ENCODE measurements at regions not wholly inside any gene's neighbourhood (a gene's known extent, or its start where the extent isn't known, plus 50 kb on each side); places are given as distances from the start of the nearest gene placed in this dataset.

GRCh38 chr7:113986216-113986615 lies 67.4 kb upstream of the PPP1R3A start:
- Histone ChIP-seq H3T11ph (ENCODE audit: low read length) (no peak overlapping the region), H3K4me1 (ENCODE audit: insufficient read depth, low read length) (no peaks in the 10 kb centered on the region), H3K23me2 (ENCODE audit: insufficient read length, low read depth, low read length, poor library complexity, severe bottlenecking) (no peaks in the 10 kb centered on the region), H2BK20ac (ENCODE audit: low read depth, low read length, poor library complexity, severe bottlenecking) (no peak overlapping the region), H3K18ac (ENCODE audit: insufficient read length, low read depth, low read length) (no peak overlapping the region), H4K20me1 (ENCODE audit: control insufficient read depth, insufficient read depth, insufficient read length) (no peaks in the 10 kb centered on the region), H2AK5ac (ENCODE audit: insufficient read length, low read length) (no peak overlapping the region), H3K4ac (ENCODE audit: low read depth, low read length) (no peak overlapping the region), H2BK120ac (ENCODE audit: low read depth, low read length, poor library complexity, severe bottlenecking) (no peak overlapping the region), H4K91ac (ENCODE audit: insufficient read length, low read depth, low read length) (no peak overlapping the region), H2BK5ac (ENCODE audit: insufficient read length, low read length) (no peak overlapping the region), H3K79me2 (ENCODE audit: insufficient read depth, low read length) (no peaks in the 10 kb centered on the region), H3K4me2 (ENCODE audit: insufficient read depth, insufficient read length, low read length) (no peak overlapping the region), H3K56ac (ENCODE audit: insufficient read length, low read depth, low read length) (no peak overlapping the region), H3K27me3 (ENCODE audit: insufficient read depth, low read length) (no peaks in the 10 kb centered on the region), H4K5ac (ENCODE audit: insufficient read length, low read depth, low read length) (no peak overlapping the region), H2BK15ac (ENCODE audit: low read depth, low read length) (no peak overlapping the region), H3K9ac (ENCODE audit: extremely low read depth, insufficient read length, low read length) (no peak overlapping the region), H3K14ac (ENCODE audit: insufficient read depth, low read length) (no peak overlapping the region), H3K9me3 (ENCODE audit: control insufficient read depth, low read depth, low read length) (no peaks in the 10 kb centered on the region), H3K27ac (ENCODE audit: insufficient read length, low read depth, low read length) (no peak overlapping the region), H2AFZ (ENCODE audit: low read length) (no peak overlapping the region), H3K79me1 (ENCODE audit: insufficient read depth, low read depth, low read length, poor library complexity, severe bottlenecking) (no peaks in the 10 kb centered on the region), H2BK12ac (ENCODE audit: insufficient read length, low read depth, low read length) (no peak overlapping the region), H4K8ac (replicated peaks; ENCODE audit: insufficient read length, low read depth, low read length) (no peak overlapping the region), H3K23ac (ENCODE audit: insufficient read length, low read depth, low read length) (no peak overlapping the region)
- Mint-ChIP-seq H3K9me3 (no peaks in the 10 kb centered on the region), H3K4me3 (no peak overlapping the region), H3K36me3 (ENCODE audit: insufficient read depth in 1 of 3, low read depth in 3 of 3) (no peaks in the 10 kb centered on the region), H3K27me3 (ENCODE audit: low read depth) (peaks cover 1% of the 10 kb centered on the region; the same call in 1 of the 2 replicates), H3K4me1 (no peaks in the 10 kb centered on the region), H3K27ac (no peak overlapping the region)
- no peak for DNase-seq
- WGBS (ENCODE audit: extremely low coverage, insufficient read length, low lambda C conversion rate) = no CpG with 5 or more reads among the region's 2 CpGs
- TF ChIP-seq, protein P1, sequence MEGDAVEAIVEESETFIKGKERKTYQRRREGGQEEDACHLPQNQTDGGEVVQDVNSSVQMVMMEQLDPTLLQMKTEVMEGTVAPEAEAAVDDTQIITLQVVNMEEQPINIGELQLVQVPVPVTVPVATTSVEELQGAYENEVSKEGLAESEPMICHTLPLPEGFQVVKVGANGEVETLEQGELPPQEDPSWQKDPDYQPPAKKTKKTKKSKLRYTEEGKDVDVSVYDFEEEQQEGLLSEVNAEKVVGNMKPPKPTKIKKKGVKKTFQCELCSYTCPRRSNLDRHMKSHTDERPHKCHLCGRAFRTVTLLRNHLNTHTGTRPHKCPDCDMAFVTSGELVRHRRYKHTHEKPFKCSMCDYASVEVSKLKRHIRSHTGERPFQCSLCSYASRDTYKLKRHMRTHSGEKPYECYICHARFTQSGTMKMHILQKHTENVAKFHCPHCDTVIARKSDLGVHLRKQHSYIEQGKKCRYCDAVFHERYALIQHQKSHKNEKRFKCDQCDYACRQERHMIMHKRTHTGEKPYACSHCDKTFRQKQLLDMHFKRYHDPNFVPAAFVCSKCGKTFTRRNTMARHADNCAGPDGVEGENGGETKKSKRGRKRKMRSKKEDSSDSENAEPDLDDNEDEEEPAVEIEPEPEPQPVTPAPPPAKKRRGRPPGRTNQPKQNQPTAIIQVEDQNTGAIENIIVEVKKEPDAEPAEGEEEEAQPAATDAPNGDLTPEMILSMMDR (conservative IDR thresholded peaks at IDR 0.05) = no peak
